ENCODE measurements at regions not wholly inside any gene's neighbourhood (a gene's known extent, or its start where the extent isn't known, plus 50 kb on each side); places are given as distances from the start of the nearest gene placed in this dataset.

DNA sequence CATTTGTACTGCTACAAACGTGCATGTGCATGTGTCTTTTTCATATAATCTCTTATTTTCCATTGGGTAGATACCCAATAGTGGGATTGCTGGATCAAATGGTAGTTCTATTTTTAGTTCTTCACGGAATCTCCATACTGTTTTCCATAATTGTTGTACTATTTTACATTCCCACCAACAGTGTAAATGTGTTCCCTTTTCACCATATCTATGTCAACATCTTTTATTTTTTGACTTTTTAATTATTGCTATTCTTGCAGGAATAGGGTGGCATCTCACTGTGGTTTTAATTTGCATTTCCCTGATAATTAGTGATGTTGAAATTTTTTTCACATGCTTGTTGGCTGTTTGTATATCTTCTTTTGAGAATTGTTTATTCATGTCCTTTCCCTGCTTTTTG lies 59.3 kb upstream of the PACRGL start:
- no peaks in the 10 kb centered on the region for H3K9me3 Mint-ChIP-seq
- Histone ChIP-seq H3K4me1 (ENCODE audit: insufficient read depth, low read length) (no peaks in the 10 kb centered on the region), H3K4me3 (ENCODE audit: low read length) (no peak overlapping the region), H3K27me3 (ENCODE audit: control insufficient read depth in 1 of 2, insufficient read depth in 2 of 2, low read length in 2 of 2) (no peaks in the 10 kb centered on the region), H3K27ac (ENCODE audit: low read depth in 1 of 2, low read length in 2 of 2) (no peak overlapping the region), H3K9me3 (ENCODE audit: control insufficient read depth in 1 of 2, insufficient read depth in 1 of 2, low read length in 2 of 2) (no peaks in the 10 kb centered on the region), H3K36me3 (ENCODE audit: insufficient read depth, low read length) (no peaks in the 10 kb centered on the region)
- POLR2A ChIA-PET, result no interaction called here
- no peaks in the 10 kb centered on the region for H3K36me3 Mint-ChIP-seq (ENCODE audit: low read depth)
- CTCF ChIA-PET, result no interaction called here
- no peak overlapping the region for H3K27ac Mint-ChIP-seq
- DNase-seq (no peak), ATAC-seq (ENCODE audit: poor library complexity) (no peak)
- TF ChIP-seq, protein P1, sequence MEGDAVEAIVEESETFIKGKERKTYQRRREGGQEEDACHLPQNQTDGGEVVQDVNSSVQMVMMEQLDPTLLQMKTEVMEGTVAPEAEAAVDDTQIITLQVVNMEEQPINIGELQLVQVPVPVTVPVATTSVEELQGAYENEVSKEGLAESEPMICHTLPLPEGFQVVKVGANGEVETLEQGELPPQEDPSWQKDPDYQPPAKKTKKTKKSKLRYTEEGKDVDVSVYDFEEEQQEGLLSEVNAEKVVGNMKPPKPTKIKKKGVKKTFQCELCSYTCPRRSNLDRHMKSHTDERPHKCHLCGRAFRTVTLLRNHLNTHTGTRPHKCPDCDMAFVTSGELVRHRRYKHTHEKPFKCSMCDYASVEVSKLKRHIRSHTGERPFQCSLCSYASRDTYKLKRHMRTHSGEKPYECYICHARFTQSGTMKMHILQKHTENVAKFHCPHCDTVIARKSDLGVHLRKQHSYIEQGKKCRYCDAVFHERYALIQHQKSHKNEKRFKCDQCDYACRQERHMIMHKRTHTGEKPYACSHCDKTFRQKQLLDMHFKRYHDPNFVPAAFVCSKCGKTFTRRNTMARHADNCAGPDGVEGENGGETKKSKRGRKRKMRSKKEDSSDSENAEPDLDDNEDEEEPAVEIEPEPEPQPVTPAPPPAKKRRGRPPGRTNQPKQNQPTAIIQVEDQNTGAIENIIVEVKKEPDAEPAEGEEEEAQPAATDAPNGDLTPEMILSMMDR (IDR thresholded peaks at IDR 0.05), result no peak
- no peaks in the 10 kb centered on the region for H3K4me1 Mint-ChIP-seq (ENCODE audit: low read depth)
- H3K4me3 Mint-ChIP-seq, result no peak overlapping the region
- H3K27me3 Mint-ChIP-seq, result no peaks in the 10 kb centered on the region
- intact Hi-C loops (cut with DNase I, micrococcal nuclease), result no loop called here

DNA sequence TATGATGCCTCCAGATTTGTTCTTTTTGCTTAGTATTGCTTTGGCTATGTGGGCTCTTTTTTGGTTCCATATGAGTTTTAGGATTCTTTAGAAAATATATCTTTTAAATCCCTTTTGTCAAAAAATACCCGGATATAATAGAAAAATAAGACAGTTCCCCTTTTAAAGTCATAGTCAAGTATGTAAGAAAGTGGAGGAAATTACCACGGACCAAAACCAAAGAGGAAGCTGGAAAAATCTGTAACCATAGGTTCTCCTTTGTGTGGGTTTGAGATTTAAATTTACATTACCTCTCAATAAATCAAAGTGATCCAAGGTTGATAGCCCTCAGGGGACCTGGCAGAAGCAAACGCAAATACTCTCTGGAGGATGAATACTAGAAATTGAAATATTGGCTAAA lies 58.3 kb upstream of the PACRGL start:
- ChIA-PET CTCF (no interaction called here), POLR2A (no interaction called here)
- H3K36me3 Mint-ChIP-seq (ENCODE audit: low read depth), result no peaks in the 10 kb centered on the region
- TF ChIP-seq, protein P1 (IDR thresholded peaks at IDR 0.05), result no peak
- H3K27me3 Mint-ChIP-seq, result peaks cover 4% of the 10 kb centered on the region
- intact Hi-C loops (cut with DNase I, micrococcal nuclease), result no loop called here
- Histone ChIP-seq H3K36me3 (ENCODE audit: insufficient read depth, low read length) (no peaks in the 10 kb centered on the region), H3K27ac (ENCODE audit: low read depth in 1 of 2, low read length in 2 of 2) (no peak overlapping the region), H3K9me3 (ENCODE audit: control insufficient read depth in 1 of 2, insufficient read depth in 1 of 2, low read length in 2 of 2) (no peaks in the 10 kb centered on the region), H3K27me3 (ENCODE audit: control insufficient read depth in 1 of 2, insufficient read depth in 2 of 2, low read length in 2 of 2) (no peaks in the 10 kb centered on the region), H3K4me3 (ENCODE audit: low read length) (no peak overlapping the region), H3K4me1 (ENCODE audit: insufficient read depth, low read length) (no peaks in the 10 kb centered on the region)
- no peaks in the 10 kb centered on the region for H3K4me1 Mint-ChIP-seq (ENCODE audit: low read depth)
- no peak overlapping the region for H3K4me3 Mint-ChIP-seq
- H3K9me3 Mint-ChIP-seq, result no peaks in the 10 kb centered on the region
- ATAC-seq (ENCODE audit: poor library complexity), result no peak
- H3K27ac Mint-ChIP-seq, result no peak overlapping the region
- no peak for DNase-seq

DNA sequence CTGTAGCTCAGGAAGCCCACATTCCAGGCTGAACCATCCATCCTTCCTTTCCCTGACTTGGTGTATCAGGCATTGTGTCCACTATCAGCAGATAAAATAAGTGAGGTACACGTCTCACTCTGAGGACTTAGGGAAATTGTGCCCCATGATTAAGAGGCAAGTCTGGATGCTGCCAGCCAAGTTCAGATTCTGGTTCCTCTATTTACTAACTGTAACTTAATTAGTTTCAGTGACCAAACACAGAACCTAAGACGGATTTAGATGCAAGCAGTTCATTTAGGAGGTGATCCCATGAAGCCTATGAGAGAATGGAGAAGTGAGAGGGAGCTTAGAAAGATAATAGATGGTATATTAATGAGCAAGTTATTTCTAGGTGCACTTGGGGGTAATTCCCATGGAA lies 56.6 kb upstream of the PACRGL start:
- POLR2A ChIA-PET, result no interaction called here
- no peaks in the 10 kb centered on the region for H3K9me3 Mint-ChIP-seq
- H3K4me1 ChIP-seq (ENCODE audit: insufficient read depth, low read length), result no peaks in the 10 kb centered on the region

More for the DNA sequence above, 56.6 kb upstream of the PACRGL start:
- ATAC-seq (ENCODE audit: poor library complexity) (no peak), DNase-seq (no peak)
- Histone ChIP-seq H3K27ac (ENCODE audit: low read depth in 1 of 2, low read length in 2 of 2) (no peak overlapping the region), H3K4me3 (ENCODE audit: low read length) (no peak overlapping the region), H3K27me3 (ENCODE audit: control insufficient read depth in 1 of 2, insufficient read depth in 2 of 2, low read length in 2 of 2) (no peaks in the 10 kb centered on the region), H3K9me3 (ENCODE audit: control insufficient read depth in 1 of 2, insufficient read depth in 1 of 2, low read length in 2 of 2) (no peaks in the 10 kb centered on the region), H3K36me3 (ENCODE audit: insufficient read depth, low read length) (no peaks in the 10 kb centered on the region)
- intact Hi-C loops (cut with DNase I, micrococcal nuclease), result no loop called here
- H3K4me1 Mint-ChIP-seq (ENCODE audit: low read depth), result no peaks in the 10 kb centered on the region
- no peak overlapping the region for H3K27ac Mint-ChIP-seq
- TF ChIP-seq, protein P1 (IDR thresholded peaks at IDR 0.05), result no peak
- H3K4me3 Mint-ChIP-seq, result no peak overlapping the region
- H3K36me3 Mint-ChIP-seq (ENCODE audit: low read depth), result no peaks in the 10 kb centered on the region
- CTCF ChIA-PET, result no interaction called here
- H3K27me3 Mint-ChIP-seq, result peaks cover 4% of the 10 kb centered on the region
